Activated naive CD4-positive, alpha-beta T cell (primary cell): ENCODE measurements at regions not wholly inside any gene's neighbourhood (a gene's known extent, or its start where the extent isn't known, plus 50 kb on each side); places are given as distances from the start of the nearest gene placed in this dataset.
"Not testable (repeated sequence)": the region's sequence is repeated elsewhere in the genome, so short reads cannot be mapped to it uniquely, and the experiment has no call there.

Experiments used
- DNase-seq, 4 experiments: peaks; one replicate each; lab custom pipeline; 2025; lab: John Stamatoyannopoulos, UW

DNA sequence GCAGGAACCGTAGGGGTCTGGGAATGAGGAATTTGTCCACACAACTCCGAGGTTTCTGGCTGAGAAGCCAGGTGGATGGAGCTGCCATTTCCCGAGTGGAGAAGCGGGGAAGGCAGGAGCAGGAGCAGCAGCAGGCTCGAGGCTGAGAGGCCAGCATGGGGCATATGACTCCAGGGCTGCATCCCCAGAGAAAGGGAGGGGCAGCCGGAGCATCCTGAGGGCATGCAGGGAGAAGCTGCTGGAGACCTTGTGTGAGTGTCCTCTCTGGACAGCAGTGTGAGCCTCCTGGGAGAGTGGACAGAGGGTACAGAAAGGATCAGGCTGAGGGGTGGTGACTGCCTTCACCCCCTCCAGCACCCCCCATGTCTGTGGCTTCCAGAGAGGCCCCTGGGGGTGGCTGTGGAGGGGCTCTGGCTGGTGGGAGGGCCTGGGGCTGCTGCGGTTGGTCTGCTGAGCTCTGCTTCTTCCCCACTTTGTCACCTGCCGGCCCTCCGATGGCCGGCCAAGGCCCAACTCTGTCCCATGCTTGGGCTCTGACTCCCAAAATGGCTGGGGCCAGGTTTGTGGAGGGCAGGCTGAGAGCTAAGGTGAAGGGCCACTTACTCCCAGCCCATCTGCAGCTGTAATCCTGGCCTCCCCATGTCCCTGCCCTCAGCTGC, 633.1 kb downstream of the MATN1 start:
- DNase-seq: no peak

DNA sequence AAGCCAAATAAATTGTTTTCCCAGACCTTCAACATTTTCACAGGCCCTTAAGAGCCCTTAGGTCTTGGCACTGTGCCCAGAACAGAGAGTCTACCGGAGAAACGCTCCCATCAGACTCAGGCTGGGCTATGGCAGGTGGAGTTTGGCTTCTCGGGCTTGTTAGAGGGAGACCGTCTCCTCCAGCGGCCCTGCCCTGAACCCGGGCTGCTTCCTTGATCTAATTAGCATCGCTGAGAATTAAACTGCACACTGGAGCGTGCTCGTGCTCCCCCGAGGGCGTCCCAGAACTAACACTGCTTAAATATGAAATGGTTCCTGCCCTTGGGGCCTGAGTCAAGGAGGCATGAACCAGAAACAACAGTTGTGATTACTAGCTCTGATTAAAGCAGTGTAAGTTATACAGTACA, 634.4 kb downstream of the MATN1 start:
- DNase-seq: no peak

DNA sequence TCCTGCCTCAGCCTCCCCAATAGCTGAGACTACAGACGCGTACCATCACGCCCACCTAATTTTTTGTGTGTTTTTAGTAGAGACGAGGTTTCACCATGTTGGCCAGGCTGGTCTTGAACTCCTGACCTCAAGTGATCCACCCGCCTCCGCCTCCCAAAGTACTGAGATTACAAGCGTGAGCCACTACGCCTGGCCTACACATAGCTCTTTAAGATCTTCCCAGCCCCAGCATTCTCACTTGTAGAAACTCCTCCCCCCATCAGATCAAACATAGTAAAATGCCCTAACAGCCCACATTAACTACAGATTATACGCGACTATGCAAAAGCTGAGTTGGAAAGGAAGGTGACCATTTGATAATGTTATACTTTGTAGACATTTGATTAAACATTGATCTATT, 634.8 kb downstream of the MATN1 start:
- no peak for DNase-seq

DNA sequence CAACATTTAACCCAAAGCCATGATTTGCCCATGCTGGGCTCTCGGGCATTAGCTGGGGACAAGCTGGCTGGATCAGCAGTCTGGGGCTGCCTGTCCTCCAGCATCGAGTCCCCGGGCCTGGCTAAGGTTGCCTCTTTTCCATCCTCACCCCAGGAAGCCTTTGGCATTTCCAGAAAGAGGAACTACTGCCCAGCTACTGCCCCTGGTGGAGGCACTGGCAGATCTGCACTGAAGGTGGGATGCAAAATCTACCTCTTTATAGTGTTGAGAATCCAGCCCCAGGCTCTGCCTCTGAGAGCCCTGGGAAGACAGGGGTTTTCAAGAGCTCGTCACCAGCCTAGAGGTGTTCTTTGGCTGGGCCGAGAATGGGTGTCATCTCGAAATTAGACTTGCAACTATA, 635.9 kb downstream of the MATN1 start:
- DNase-seq: no peak

DNA sequence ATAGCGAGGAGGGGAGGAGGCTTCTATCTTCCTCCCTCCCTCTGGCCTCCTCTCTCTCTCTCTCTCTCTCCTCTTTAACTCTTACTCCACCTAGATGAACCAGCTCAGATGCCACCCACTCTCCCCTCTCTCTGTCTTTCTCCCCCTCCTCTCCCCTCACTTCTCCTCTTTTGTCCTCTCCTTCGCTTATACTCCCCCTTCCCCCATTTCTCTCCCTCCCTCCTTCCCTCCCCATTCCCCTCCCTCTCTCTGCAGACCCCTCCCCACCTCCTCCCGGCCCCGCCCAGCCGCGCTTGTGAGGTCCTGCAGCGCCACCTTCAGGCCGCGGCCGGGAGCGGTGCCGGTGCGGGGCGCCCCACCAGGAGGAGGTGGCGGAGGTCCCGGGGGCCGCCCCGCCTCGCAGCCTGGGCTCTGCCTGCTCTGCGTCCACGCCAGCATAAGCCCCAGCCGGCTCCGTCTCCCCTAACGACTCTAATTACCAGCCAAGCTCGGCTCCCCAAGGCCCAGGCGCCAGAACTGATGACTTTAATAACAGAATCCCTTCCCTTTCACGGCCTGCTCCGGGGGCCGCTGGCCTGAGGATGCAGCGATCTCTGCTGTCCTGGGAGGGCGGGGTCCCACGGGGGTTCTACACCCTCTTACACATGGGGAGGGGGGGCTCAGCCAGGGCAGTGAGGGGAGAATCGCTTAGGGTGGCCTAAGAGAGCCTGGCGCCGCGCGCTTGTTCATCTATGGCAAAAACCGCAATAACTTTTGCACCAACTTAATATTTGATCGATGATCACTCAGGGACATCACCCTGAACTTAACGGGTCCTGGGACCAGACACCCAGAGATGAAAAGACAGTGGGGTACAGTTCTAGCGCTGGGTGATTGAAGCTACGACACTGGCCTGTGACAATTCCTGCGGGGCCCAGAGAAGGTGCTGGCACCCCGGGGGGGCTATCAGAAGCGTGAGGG, 637.3 kb downstream of the MATN1 start:
- no peak for DNase-seq

DNA sequence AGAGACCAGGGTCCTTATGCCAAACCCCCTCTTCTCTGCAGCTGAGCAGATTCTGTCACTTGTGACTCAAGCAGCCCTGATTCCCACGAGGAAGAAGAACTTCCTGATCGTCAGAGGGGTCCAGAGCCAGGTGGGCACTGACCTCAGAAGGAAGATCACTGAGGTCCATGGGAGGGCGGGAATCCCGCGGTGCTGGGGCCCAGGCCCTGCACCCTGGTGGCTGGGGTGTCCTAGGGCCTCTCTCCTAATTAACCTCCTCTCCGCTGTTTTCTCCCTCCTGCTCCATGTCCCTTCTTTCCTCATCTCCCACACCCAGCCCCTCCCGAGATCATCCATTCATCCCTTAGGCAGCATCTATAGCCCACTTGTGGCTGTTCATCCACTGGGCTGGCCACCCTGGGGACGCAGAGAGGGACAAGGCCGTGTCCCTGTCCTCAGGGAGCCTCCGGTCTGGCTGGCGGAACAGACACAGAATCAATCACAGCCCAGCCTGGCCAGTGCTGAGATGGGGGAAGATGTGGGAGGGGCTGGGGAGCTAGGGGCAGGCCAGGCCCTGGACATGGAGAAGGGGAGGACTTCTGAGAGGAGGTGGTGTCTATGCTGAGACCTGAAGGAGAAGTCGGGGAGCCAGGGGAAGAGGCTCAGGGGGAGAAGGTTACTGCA, 638.3 kb downstream of the MATN1 start:
- DNase-seq: no peak

DNA sequence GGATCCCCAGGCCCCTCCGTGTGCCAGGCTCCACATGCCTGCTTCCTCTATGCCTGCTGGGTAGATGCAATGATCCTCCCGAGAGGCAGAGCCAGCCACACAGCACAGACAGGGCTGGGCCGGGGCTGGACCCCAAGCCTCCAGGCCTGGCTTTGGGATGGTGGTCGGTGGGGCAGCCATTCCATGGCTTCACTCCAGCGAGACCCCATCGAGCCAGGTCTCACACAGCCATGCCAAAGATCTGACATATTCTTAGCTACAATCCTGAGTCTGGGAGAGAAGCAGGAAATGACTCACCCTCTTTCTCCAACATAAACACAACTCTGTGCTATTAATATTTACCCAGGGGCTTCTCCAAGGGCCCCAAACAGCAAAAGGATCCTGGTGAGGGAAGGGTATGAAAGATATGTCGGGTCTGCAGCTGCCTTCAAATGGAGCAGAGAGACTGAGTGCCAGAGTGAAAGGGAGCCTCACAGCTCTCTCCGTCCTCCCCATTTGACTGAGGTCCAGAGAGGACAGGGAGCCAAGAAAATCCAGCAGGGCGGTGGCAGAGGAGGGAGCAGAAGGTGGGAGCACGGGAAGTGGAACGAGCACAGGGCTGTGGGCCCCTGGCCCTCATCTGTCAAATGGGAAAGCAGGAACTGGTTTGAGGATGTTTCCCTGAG, 639.5 kb downstream of the MATN1 start:
- no peak for DNase-seq

DNA sequence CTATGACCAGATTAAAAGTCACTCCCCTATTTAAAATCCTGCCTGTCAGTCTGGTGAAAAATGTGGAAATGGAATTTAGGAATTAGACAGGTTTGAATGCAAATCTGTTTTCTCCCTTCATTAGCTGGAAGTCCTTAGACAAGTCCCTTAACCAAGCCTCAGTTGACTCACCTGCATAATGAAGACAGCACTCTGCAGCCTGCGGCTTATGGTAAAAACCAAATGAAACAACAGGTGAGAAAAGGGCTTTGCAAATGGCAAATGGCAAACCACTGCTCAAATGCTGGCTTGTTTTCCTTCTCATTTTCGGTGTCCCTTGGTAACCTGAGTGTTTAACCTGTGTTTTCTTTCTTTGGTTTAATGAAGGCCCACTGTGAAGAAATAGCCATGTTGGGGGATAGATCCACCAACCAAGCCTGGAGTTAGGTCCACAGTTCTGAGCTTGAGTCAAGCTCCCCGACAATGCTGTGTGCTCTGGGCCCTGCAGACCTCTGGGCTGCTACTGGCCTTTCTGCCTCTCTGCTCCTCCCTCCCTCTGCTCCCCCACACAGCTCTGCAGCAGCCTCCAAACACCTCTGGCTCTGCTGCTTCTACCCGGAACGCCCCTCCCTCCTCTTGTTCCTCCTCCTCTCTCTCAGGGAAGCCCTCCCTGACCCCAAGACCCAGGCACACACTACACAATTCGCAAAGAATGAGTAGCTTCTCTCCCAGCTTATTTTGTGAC, 641.8 kb downstream of the MATN1 start:
- DNase-seq: no peak

DNA sequence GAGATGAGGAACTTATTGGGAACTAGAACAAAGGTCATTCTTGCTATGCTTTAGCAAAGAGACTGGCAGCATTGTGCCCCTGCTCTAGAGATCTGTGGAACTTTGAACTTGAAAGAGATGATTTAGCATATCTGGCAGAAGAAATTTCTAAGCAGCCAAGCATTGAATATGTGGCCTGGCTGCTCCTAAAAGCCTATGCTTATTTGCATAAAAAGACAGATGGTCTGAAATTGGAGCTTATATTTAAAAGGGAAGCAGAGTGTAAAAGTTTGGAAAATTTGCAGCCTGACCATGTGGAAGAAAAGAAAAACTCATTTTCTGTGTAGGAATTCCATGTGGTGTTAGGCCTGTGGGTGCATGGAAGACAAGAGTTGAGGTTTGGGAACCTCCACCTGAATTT, 647.5 kb downstream of the MATN1 start:
- DNase-seq: not testable (repeated sequence)

DNA sequence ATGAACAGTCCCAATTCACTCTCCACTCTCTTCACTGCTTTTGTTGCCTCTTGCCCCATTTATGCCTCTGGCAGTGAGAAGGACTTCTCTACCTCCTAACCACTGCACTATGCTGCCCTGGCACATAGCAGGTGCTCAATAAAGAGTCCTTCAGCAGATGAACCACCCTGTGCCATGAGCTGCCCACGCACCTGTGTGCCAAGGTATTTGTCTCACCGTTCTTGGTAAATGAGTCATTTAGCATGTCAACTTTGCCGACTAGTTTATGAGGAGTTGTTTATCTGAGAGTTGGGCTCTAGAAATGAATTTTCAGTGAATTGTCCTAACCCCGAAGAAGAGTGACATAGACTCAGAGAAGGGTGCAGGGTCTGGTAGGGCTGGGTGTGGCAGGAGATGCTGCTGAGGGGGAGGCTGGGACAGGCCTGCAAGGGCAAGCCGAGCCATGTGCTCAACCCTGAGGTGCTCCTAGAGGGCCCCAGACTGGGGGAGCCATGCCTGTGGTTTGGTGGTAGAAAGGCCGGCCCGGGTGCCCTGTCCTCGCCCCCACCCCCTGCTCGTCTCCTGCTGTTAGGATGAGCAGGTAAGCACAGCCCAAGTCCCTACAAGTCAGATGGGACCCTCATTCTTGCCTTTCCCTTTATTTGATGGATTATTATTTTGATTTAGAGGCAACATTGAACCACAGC, 654.5 kb downstream of the MATN1 start:
- no peak for DNase-seq

DNA sequence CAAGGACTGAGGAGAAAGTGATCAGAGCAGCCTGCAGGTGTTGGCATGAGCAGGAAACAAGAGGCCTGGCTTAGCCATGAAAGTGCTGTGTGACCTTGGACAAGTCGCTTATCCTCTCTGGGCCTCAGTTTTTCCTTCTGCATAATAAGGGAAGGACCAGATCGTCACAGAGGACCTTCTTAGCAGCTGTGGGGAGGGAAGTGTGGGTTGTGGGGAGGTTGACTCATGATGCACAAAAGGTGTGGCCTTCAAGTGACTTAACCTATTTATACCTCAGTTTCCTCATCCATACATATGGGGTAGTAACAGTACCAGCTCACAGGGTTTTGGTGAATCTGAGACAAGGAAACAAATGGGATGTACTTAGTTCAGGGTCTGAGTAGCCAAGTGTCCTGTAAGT, 658.8 kb downstream of the MATN1 start:
- no peak for DNase-seq

DNA sequence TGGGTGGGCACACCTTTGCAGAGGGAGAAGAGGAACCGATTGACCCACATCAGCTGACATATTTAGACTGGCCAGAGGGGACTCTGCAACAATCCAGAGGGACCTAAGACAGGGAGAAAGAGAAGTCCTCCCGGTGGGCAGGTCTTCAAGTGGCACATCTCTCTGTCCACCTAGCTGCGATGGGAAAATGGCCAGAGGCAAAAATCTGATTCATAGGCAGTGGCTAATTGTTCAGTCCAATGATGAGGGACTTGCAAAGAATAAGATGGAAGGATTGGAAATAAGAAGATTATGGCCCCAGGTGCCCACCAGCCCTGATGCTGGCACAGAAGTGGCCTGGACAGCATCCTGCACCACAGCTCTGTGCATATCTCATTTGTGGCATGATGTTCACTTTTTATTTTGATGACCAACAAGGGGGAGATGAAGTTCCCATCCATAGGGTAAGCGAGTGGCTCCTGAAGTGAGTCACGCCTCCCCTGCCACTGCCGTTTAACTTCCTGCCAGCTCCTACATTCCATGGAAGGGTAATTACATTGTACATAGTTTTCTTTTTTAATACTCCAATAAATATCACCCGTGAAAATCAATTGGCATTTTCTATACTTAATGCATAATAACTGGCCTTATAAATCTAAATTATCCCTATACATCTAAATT, 659.6 kb downstream of the MATN1 start:
- no peak for DNase-seq

DNA sequence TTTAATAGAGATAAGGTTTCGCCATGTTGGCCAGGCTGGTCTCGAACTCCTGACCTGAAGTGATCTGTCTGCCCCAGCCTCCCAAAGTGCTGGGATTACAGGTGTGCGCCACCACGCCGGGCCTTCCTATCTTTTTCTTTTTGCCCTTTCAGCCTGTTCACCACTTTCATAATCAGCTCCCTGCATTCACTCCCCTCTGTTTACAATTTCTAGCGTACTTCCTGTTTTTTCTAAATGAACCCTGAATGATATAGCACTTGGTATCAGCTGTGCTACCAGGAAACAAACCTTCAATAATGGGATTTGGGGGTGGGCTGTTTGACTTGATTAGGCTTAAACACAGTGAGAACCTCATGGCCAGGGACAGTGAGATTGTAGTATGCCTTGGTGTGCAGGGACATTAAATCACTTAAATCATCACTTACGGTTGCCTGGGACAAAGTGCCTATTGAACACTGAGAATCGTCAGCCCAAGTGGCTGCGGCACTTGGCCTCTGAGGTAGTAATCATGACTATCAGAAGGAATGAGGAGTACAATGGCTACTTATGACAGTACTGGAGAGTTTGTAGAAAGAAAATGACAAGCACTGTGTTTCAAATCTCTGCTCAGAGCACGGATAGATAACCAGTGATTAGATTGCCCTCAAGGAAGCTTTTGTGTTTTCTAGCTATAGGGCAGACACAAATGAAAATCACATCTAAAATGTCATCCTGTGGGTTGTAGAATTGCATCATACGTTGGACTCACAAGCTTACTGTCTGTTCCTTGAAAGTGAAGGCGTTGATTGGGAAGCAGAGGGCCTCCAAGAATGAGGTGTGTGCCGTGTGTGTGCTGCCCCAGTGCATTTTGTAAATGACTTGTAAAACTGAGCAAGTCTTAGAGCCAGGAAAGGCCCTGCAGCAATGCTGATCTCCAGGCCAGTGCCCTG, 661.8 kb downstream of the MATN1 start:
- DNase-seq: no peak

DNA sequence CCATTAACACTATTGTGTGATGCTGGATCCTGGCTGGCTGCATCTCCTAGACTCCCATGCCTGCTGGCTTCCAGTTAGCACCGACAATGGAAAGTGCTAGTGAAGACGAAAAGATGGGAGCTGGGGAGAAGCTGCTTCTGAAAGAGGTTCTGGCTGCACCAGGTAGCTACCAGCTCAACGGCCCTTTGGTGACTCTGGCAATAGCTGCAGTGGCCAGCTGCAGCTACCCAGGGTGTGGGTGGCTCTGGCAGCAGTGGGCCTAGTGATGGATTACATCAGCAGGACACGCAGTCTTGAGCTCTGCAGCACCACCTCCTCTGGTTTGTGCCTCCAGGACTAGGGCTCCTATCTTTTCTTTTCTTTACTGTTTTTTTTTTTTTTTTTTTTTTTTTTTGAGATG, 662.6 kb downstream of the MATN1 start:
- no peak for DNase-seq

DNA sequence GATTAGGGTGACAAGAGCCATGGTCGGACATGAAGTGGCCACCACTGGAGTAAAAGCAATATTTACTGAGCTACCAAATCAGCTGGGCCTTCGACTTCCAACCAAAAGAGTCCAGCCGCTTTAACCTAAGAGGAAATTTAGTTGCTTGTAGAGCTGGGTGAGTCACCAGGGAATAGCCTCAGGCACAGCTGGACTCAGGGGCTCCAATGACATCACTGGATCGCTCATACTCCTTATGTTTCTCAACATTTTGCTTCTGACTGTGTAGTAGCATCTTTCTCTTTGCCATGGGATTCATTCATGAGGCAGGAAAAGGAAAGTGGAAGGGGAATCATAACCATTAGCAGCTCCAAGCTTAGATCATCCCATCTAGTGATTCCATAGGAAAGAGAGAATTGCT, 664.4 kb downstream of the MATN1 start:
- DNase-seq: no peak

DNA sequence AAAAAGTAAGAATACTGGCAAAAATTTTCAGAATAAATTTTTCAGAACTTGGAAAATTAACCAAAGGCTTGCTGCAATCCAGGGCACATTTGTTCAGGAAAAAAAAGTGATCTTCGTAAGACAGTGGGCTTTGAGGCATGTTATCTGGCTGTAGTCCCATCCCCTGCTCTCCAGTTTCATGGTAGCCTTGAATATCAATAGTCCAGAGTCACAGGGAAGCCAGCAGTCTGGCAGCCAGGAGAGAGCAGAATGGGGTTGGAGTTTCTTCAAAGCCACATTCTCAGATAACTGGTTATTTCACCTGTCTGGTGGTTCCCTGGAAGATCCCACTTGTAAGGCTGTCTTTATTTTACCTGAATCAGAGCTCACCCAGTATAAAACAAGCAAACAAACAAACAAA, 669.3 kb downstream of the MATN1 start:
- no peak for DNase-seq

DNA sequence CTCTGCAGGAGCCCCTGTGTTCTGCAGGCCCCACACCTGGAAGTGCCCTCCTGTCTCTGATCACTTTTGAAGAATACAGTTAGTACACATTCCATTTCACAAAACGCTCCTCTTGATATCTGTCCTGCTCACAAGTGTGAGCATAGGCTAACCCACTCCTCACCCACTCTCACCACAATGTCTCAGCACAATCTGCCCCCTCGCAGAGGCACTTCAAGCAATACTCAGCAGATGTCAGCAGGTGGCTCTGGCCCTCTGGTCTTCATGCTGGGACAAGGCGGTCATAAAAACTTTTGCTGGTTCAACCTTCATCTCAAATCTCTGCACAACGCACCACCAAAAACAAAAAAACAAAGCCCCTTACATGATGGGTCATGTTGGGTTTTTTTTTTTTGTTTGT, 671.2 kb downstream of the MATN1 start:
- DNase-seq: no peak

DNA sequence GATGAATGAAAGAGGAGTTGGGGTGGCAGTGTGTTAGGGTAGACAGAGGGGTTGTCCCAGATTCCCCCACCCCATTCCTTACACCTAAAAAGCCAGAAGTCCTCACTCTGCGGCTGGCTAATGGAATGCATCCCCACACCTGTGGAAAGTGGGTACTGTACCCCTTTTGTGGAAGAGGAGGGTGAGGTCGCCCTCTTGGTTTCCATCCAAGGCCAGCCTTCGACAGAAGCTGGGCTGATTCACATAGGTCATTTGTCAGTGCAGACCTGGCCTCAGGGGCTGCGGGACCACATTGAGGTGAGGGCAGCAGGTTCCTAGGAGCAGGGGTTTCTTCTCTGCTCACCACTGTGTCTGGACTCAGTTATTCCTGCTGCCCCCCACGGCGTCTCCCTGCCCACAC, 671.6 kb downstream of the MATN1 start:
- DNase-seq: no peak

DNA sequence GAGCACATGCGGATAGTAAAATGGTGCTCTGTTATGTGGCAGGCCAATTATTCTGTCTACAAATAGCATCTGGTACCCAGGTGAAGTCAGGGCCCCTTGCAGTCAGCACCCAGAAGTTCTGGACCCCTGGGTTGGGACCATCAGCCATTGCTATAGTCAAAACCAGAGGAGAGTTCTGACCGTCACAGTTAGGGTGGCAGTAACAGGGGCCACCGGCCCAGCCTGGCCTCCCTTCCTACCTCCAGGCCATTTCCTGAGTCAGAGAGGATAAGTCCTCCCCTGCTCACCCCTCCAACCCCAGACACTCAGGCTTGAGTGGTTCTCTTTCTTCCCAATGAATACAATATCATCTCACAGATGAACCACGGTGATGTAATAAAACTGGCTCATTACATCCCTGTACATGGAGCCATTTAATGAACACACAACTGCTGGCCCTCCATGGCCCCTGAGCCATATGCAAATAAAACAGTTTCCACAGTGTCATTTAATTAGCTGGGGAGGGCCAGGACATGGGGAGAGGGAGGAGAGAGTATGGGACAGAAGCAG, 673.6 kb downstream of the MATN1 start:
- DNase-seq: no peak
